ENCODE measurements at regions not wholly inside any gene's neighbourhood (a gene's known extent, or its start where the extent isn't known, plus 50 kb on each side); places are given as distances from the start of the nearest gene placed in this dataset.

DNA sequence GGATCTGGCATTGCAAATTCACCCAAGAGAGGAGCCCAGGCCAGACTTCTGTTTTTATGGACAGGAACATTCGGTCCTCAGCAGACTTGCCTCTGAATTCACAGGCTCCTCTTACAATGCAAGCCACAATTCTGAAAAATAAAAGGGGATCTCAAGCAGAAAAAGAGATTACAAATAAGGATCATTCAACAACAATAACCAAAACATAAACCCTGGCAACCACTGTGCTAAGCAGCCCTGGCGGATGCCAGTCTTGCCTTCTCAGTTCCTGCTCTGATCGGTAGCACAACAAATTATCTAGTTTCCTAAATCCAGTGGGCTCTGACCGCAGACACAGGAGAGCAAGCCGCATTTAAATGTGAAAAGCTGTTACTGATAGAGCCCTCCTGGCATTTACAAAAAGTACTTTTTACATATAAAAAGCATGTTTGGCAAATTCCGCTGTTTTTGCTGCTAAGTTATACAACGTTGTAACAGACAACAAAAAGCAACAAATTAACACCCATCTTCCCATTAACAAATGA lies 123.4 kb upstream of the FOXD3 start (continued):
- no peak for TF ChIP-seq PAX8 (IDR thresholded peaks at IDR 0.05)

DNA sequence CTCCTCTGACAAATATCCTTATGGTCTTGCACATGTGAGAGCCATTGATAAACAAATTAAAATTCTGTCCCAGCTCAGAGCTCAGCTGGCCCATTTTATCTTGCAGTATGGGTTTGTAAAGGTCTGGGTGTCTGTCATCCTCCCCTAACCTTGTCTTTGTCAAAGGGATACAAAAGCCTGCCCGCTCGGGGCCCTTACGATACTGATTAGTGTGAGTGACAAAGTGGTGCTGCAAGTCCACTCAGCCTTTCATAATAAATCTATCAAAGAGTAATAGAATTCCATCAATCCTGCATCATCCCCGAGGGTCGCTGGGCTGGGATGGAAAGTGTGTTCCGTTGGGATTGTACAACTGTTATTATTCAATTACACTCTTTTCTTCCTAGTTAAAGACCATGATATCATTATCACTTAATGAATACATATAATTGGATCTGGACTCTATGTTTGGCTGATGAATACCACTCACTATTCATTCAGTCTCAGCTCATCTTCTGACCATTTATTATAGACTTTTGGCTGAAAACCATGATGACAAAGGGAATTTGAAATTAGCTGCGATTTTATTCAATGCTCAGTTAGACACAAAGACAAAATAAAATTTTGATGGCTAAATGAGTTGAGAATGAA lies 122.5 kb upstream of the FOXD3 start:
- peaks cover 0 to 3% of the 10 kb centered on the region in 2 experiments; a peak in 2 of 4 replicates for H3K27me3 ChIP-seq (replicated peaks in 1 of 2; ENCODE audit: control insufficient read depth in 2 of 2, insufficient read depth in 2 of 2, low read length in 1 of 2)
- TF ChIP-seq RELA (IDR thresholded peaks at IDR 0.05; ENCODE audit: borderline replicate concordance, partially characterized antibody) (no peak), YY1 (IDR thresholded peaks at IDR 0.05; ENCODE audit: low read depth, low read length) (no peak), BRCA1 (IDR thresholded peaks at IDR 0.05; ENCODE audit: low read depth, low read length) (no peak), ZSCAN29 (IDR thresholded peaks at IDR 0.05) (no peak), FOS (IDR thresholded peaks at IDR 0.05; ENCODE audit: borderline replicate concordance, extremely low read depth, insufficient read length) (no peak), PAX8 (IDR thresholded peaks at IDR 0.05) (no peak), SRF (IDR thresholded peaks at IDR 0.05; ENCODE audit: low read depth in 2 of 2, low read length in 2 of 2) (no peak), HDAC6 (IDR thresholded peaks at IDR 0.05; ENCODE audit: unreplicated experiment) (no peak), NRF1 (conservative IDR thresholded peaks at IDR 0.05; ENCODE audit: low read depth, low read length) (no peak), JUNB (IDR thresholded peaks at IDR 0.05) (no peak)
- TF ChIP-seq, protein P1, sequence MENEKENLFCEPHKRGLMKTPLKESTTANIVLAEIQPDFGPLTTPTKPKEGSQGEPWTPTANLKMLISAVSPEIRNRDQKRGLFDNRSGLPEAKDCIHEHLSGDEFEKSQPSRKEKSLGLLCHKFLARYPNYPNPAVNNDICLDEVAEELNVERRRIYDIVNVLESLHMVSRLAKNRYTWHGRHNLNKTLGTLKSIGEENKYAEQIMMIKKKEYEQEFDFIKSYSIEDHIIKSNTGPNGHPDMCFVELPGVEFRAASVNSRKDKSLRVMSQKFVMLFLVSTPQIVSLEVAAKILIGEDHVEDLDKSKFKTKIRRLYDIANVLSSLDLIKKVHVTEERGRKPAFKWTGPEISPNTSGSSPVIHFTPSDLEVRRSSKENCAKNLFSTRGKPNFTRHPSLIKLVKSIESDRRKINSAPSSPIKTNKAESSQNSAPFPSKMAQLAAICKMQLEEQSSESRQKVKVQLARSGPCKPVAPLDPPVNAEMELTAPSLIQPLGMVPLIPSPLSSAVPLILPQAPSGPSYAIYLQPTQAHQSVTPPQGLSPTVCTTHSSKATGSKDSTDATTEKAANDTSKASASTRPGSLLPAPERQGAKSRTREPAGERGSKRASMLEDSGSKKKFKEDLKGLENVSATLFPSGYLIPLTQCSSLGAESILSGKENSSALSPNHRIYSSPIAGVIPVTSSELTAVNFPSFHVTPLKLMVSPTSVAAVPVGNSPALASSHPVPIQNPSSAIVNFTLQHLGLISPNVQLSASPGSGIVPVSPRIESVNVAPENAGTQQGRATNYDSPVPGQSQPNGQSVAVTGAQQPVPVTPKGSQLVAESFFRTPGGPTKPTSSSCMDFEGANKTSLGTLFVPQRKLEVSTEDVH (IDR thresholded peaks at IDR 0.05; ENCODE audit: low read depth, partially characterized antibody) = no peak
- TF ChIP-seq, protein P2, sequence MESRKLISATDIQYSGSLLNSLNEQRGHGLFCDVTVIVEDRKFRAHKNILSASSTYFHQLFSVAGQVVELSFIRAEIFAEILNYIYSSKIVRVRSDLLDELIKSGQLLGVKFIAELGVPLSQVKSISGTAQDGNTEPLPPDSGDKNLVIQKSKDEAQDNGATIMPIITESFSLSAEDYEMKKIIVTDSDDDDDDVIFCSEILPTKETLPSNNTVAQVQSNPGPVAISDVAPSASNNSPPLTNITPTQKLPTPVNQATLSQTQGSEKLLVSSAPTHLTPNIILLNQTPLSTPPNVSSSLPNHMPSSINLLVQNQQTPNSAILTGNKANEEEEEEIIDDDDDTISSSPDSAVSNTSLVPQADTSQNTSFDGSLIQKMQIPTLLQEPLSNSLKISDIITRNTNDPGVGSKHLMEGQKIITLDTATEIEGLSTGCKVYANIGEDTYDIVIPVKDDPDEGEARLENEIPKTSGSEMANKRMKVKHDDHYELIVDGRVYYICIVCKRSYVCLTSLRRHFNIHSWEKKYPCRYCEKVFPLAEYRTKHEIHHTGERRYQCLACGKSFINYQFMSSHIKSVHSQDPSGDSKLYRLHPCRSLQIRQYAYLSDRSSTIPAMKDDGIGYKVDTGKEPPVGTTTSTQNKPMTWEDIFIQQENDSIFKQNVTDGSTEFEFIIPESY (IDR thresholded peaks at IDR 0.05) = no peak
- TF ChIP-seq, protein P3, sequence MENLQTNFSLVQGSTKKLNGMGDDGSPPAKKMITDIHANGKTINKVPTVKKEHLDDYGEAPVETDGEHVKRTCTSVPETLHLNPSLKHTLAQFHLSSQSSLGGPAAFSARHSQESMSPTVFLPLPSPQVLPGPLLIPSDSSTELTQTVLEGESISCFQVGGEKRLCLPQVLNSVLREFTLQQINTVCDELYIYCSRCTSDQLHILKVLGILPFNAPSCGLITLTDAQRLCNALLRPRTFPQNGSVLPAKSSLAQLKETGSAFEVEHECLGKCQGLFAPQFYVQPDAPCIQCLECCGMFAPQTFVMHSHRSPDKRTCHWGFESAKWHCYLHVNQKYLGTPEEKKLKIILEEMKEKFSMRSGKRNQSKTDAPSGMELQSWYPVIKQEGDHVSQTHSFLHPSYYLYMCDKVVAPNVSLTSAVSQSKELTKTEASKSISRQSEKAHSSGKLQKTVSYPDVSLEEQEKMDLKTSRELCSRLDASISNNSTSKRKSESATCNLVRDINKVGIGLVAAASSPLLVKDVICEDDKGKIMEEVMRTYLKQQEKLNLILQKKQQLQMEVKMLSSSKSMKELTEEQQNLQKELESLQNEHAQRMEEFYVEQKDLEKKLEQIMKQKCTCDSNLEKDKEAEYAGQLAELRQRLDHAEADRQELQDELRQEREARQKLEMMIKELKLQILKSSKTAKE (IDR thresholded peaks at IDR 0.05; ENCODE audit: low read depth, poor library complexity, severe bottlenecking) = no peak
- ChIA-PET RAD21 (ENCODE audit: unreplicated experiment) (no interaction called here), SMC1A (ENCODE audit: uncharacterized antibody, unreplicated experiment) (no interaction called here), POLR2A (interaction anchor here (0.6 kb wide), 1 partner anchor 294 kb away, joined by 3 read pairs; no protein-coding TSS in a partner anchor), CTCF (no interaction called here)
- no peak overlapping the region for H3K9ac ChIP-seq (ENCODE audit: control insufficient read depth, insufficient read depth, low read length)
- BruUV-seq (replicated peaks) = no TSS peak
- H3K27ac ChIP-seq (ENCODE audit: control insufficient read depth, insufficient read depth) = no peak overlapping the region
- H3K4me1 ChIP-seq (ENCODE audit: control insufficient read depth, insufficient read depth, low read length) = no peaks in the 10 kb centered on the region
- no peaks in the 10 kb centered on the region for H3K9me3 ChIP-seq (replicated peaks; ENCODE audit: control insufficient read depth, insufficient read depth, low read length)
- H3K79me2 ChIP-seq (ENCODE audit: control insufficient read depth, insufficient read depth, low read length) = no peaks in the 10 kb centered on the region
- no peaks in the 10 kb centered on the region for H4K20me1 ChIP-seq (ENCODE audit: control insufficient read depth, insufficient read depth)
- 40% methylated on average over 7 of the region's 7 CpGs for WGBS (ENCODE audit: insufficient coverage, insufficient replicate concordance, low lambda C conversion rate, missing lambda C conversion rate)
- in situ Hi-C loops (cut with MboI) = no loop called here
- H2AFZ ChIP-seq (ENCODE audit: control insufficient read depth, low read depth, low read length) = no peak overlapping the region
- H3K4me2 ChIP-seq (ENCODE audit: control insufficient read depth, insufficient read depth) = no peak overlapping the region
- ATAC-seq (no peak), DNase-seq (ENCODE audit: low read depth, low spot score) (no peak), FAIRE-seq (no peak)
- intact Hi-C loops (cut with micrococcal nuclease; ENCODE audit: unreplicated experiment) = no loop called here
- no peak overlapping the region for H3K4me3 ChIP-seq
- no peaks in the 10 kb centered on the region for H3K36me3 ChIP-seq (ENCODE audit: control insufficient read depth in 2 of 2, insufficient read depth in 2 of 2, low read length in 1 of 2)
